ENCODE measurements at regions not wholly inside any gene's neighbourhood (a gene's known extent, or its start where the extent isn't known, plus 50 kb on each side); places are given as distances from the start of the nearest gene placed in this dataset.

GRCh38 chr10:80988755-80989154, 451.1 kb downstream of the SH2D4B start:
- Histone ChIP-seq H3K4me1 (ENCODE audit: control insufficient read depth, insufficient read depth, low read length) (no peaks in the 10 kb centered on the region), H3K9ac (ENCODE audit: low read length) (no peak overlapping the region), H3K9me3 (ENCODE audit: control insufficient read depth, low read length) (no peaks in the 10 kb centered on the region), H3K36me3 (ENCODE audit: control insufficient read depth, insufficient read depth, low read length, severe bottlenecking) (no peaks in the 10 kb centered on the region), H3K27me3 (replicated peaks; ENCODE audit: control insufficient read depth, insufficient read depth, low read length) (no peaks in the 10 kb centered on the region), H3K4me3 (ENCODE audit: low read length) (no peak overlapping the region)
- no peak for DNase-seq (ENCODE audit: low read depth)

DNA sequence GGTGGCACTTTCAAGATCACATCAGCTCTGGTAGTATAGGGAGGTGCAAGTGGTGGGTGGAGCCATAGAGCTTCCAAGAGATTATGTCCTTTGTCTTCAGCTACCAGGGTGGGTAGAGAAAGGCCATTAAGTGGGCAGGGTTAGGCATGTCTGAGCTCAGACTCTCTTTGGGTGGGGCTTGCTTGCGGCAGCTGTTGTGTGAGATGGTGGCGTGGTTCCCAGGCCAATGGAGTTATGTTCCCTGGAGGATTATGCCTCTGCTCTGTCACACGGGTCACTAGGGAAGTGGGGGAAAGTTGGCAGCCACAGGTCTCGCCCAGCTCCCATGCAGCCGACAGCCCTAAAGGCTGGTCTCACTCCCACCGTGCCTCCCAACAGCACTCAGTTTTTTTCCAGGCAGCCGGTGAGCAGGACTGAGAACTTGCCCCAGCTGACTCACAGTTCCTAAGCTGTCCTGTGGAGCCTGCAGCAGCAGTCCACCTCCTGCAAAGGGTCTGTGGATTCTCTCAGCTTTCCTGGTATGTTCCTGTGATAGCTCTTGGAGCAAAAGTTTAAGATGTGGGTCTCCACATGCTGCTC, 459.0 kb downstream of the SH2D4B start:
- Histone ChIP-seq H3K27me3 (replicated peaks; ENCODE audit: control insufficient read depth, insufficient read depth, low read length) (no peaks in the 10 kb centered on the region), H3K4me1 (ENCODE audit: control insufficient read depth, insufficient read depth, low read length) (no peaks in the 10 kb centered on the region), H3K9ac (ENCODE audit: low read length) (no peak overlapping the region), H3K36me3 (ENCODE audit: control insufficient read depth, insufficient read depth, low read length, severe bottlenecking) (no peaks in the 10 kb centered on the region), H3K9me3 (ENCODE audit: control insufficient read depth, low read length) (peaks cover 13% of the 10 kb centered on the region), H3K4me3 (ENCODE audit: low read length) (no peak overlapping the region)
- no peak for DNase-seq (ENCODE audit: low read depth)

- DNase-seq (ENCODE audit: low read depth): no peak
- no peaks in the 10 kb centered on the region for H3K4me1 ChIP-seq (ENCODE audit: control insufficient read depth, insufficient read depth, low read length)
- H3K9me3 ChIP-seq (ENCODE audit: control insufficient read depth, low read length): peaks cover 3% of the 10 kb centered on the region
- no peak overlapping the region for H3K9ac ChIP-seq (ENCODE audit: low read length)
- H3K27me3 ChIP-seq (replicated peaks; ENCODE audit: control insufficient read depth, insufficient read depth, low read length): no peaks in the 10 kb centered on the region
- no peak overlapping the region for H3K4me3 ChIP-seq (ENCODE audit: low read length)
- H3K36me3 ChIP-seq (ENCODE audit: control insufficient read depth, insufficient read depth, low read length, severe bottlenecking): no peaks in the 10 kb centered on the region
Measured at GRCh38 chr10:81000781-81001180, 463.1 kb downstream of the SH2D4B start.

GRCh38 chr10:81002382-81002781, 464.7 kb downstream of the SH2D4B start:
- DNase-seq (ENCODE audit: low read depth): no peak
- Histone ChIP-seq H3K9ac (ENCODE audit: low read length) (no peak overlapping the region), H3K9me3 (ENCODE audit: control insufficient read depth, low read length) (no peaks in the 10 kb centered on the region), H3K27me3 (replicated peaks; ENCODE audit: control insufficient read depth, insufficient read depth, low read length) (no peaks in the 10 kb centered on the region), H3K36me3 (ENCODE audit: control insufficient read depth, insufficient read depth, low read length, severe bottlenecking) (no peaks in the 10 kb centered on the region), H3K4me3 (ENCODE audit: low read length) (no peak overlapping the region), H3K4me1 (ENCODE audit: control insufficient read depth, insufficient read depth, low read length) (no peaks in the 10 kb centered on the region)

DNA sequence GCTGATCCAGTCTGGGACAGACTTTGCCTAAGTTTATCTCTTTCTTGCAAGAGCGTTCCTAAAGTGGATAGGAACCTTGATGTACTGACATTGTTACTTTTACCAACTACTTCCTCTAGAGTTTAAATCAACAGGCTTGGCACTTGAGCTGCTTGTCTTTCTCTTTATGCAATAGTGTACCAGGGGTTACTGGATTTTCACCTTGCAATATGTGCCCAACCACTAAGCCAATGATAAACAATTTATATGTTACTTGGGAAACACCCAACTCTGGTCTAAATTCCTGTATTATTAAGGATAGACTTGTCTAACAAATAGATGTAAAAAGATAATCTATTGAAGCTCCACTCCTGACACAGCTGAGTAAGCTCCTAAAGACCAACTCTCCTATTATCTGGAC, 470.2 kb downstream of the SH2D4B start:
- H3K4me1 ChIP-seq (ENCODE audit: control insufficient read depth, insufficient read depth, low read length): no peaks in the 10 kb centered on the region
- no peak for DNase-seq (ENCODE audit: low read depth)
- H3K9me3 ChIP-seq (ENCODE audit: control insufficient read depth, low read length): no peaks in the 10 kb centered on the region
- H3K4me3 ChIP-seq (ENCODE audit: low read length): no peak overlapping the region
- no peak overlapping the region for H3K9ac ChIP-seq (ENCODE audit: low read length)
- H3K36me3 ChIP-seq (ENCODE audit: control insufficient read depth, insufficient read depth, low read length, severe bottlenecking): no peaks in the 10 kb centered on the region
- H3K27me3 ChIP-seq (replicated peaks; ENCODE audit: control insufficient read depth, insufficient read depth, low read length): peaks cover 3% of the 10 kb centered on the region

DNA sequence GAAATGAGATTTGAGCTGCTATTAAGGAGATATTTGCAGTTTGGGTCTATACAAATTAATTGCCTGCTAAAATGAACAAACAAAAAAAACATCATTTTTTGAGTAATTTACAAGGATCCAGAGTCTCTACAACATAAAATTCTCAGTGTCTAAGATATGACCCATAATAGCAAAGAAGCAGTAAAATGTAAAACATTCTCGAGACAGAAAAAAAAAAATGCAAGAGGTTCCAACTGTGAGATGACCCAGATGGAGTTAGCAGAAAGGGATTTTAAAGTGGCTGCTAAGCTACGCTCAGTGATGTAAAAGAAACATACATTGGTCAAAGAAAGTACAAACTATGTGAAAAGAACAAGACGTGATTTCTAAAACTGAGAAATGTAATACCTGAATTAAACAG, 471.0 kb downstream of the SH2D4B start:
- Histone ChIP-seq H3K9me3 (ENCODE audit: control insufficient read depth, low read length) (no peaks in the 10 kb centered on the region), H3K4me1 (ENCODE audit: control insufficient read depth, insufficient read depth, low read length) (no peaks in the 10 kb centered on the region)
- DNase-seq (ENCODE audit: low read depth): no peak

DNA sequence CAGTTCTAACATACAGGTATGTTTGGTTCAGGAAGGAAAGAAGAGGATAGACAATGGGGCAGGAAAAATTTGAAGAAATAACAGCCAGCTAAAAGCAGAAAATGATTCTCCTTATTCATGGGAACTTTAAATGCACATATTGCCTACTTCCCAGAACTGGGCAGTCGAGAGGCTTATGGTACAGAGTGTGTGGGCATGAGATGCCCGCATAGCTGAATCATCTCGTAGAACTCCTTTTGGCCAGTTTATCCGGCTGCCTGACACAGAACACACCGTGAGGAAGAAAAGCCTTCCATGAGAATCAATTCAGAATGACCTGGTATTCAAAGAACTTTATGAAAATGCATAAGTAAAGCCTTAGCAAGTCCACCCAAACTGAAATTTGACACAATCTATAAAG, 471.6 kb downstream of the SH2D4B start:
- no peak for DNase-seq (ENCODE audit: low read depth)
- Histone ChIP-seq H3K9me3 (ENCODE audit: control insufficient read depth, low read length) (no peaks in the 10 kb centered on the region), H3K4me3 (ENCODE audit: low read length) (no peak overlapping the region)

More for the DNA sequence above, 471.0 kb downstream of the SH2D4B start:
- H3K4me3 ChIP-seq (ENCODE audit: low read length): no peak overlapping the region
- no peak overlapping the region for H3K9ac ChIP-seq (ENCODE audit: low read length)
- no peaks in the 10 kb centered on the region for H3K36me3 ChIP-seq (ENCODE audit: control insufficient read depth, insufficient read depth, low read length, severe bottlenecking)
- H3K27me3 ChIP-seq (replicated peaks; ENCODE audit: control insufficient read depth, insufficient read depth, low read length): peaks cover 9% of the 10 kb centered on the region

DNA sequence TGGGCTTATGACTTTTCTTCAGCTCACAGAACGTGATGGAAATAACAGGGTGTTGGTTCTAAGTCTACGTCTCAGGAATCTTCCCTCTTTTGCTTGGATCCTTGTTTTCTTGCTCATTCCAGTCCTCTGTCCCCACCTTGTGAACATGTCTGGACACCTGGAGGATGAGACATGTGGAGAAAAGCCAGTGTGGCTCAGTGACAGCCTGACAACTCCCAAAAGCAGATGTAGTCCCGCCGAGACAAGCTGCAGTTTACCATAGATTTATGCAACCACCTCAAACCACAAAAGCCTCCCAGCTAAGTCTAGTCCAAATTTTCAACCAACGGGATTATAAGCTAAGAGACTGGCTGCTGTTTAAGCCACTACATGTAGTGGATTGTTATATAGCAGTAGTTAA, 476.1 kb downstream of the SH2D4B start:
- H3K27me3 ChIP-seq (replicated peaks; ENCODE audit: control insufficient read depth, insufficient read depth, low read length): peaks cover 8% of the 10 kb centered on the region
- DNase-seq (ENCODE audit: low read depth): no peak
- H3K9me3 ChIP-seq (ENCODE audit: control insufficient read depth, low read length): no peaks in the 10 kb centered on the region
- no peak overlapping the region for H3K9ac ChIP-seq (ENCODE audit: low read length)
- peaks cover 2% of the 10 kb centered on the region for H3K4me1 ChIP-seq (ENCODE audit: control insufficient read depth, insufficient read depth, low read length)
- H3K36me3 ChIP-seq (ENCODE audit: control insufficient read depth, insufficient read depth, low read length, severe bottlenecking): no peaks in the 10 kb centered on the region
- H3K4me3 ChIP-seq (ENCODE audit: low read length): no peak overlapping the region

More for the DNA sequence above, 471.6 kb downstream of the SH2D4B start:
- Histone ChIP-seq H3K9ac (ENCODE audit: low read length) (no peak overlapping the region), H3K4me1 (ENCODE audit: control insufficient read depth, insufficient read depth, low read length) (no peaks in the 10 kb centered on the region), H3K36me3 (ENCODE audit: control insufficient read depth, insufficient read depth, low read length, severe bottlenecking) (no peaks in the 10 kb centered on the region), H3K27me3 (replicated peaks; ENCODE audit: control insufficient read depth, insufficient read depth, low read length) (peaks cover 12% of the 10 kb centered on the region)

DNA sequence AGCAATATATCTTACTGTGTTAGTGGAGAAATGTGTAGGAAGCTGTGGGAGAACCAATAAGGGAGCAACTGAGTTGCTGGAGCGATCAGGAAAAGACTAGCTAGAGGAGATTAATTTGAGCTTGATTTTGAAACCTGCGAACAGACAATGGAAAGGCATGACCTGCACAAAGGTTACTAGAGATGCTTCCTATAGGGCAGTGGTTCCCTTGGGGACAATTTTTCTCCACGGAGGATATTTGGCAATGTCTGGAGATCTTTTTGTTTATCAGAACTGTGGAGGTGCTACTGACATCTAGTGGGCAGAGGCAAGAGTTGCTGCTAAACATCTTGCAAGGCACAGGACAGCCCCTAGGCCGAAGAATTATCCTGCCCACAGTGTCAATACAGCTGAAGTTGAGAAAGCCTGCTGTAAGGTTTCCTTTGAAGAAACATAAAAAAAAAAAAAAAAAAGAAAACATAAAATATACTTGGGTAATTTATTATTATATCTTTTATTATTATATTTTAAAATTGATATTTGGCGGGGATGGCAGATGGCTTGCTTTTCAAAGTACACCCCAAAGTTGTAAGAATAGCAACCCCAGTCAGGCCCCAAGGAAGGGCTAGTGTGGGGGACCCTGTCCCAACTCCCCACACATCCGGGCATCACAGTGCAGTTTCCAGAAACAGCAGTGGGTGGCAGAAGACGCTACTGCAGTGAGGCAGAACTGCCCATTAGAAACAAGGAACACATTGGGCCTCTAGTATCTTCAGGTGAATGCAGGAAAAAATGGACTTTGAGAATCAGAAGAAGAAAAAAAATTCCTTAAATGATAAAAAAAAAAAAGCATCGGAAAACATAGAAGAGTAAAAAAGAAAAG, 481.6 kb downstream of the SH2D4B start:
- Histone ChIP-seq H3K4me1 (ENCODE audit: control insufficient read depth, insufficient read depth, low read length) (peaks cover 4% of the 10 kb centered on the region), H3K9ac (ENCODE audit: low read length) (no peak overlapping the region), H3K9me3 (ENCODE audit: control insufficient read depth, low read length) (no peaks in the 10 kb centered on the region), H3K36me3 (ENCODE audit: control insufficient read depth, insufficient read depth, low read length, severe bottlenecking) (no peaks in the 10 kb centered on the region), H3K27me3 (replicated peaks; ENCODE audit: control insufficient read depth, insufficient read depth, low read length) (no peaks in the 10 kb centered on the region), H3K4me3 (ENCODE audit: low read length) (peak overlapping the region; percentile 28)
- peak; percentile 61 for DNase-seq (ENCODE audit: low read depth)

GRCh38 chr10:81021428-81022129, 483.9 kb downstream of the SH2D4B start:
- H3K36me3 ChIP-seq (ENCODE audit: control insufficient read depth, insufficient read depth, low read length, severe bottlenecking): no peaks in the 10 kb centered on the region

DNA sequence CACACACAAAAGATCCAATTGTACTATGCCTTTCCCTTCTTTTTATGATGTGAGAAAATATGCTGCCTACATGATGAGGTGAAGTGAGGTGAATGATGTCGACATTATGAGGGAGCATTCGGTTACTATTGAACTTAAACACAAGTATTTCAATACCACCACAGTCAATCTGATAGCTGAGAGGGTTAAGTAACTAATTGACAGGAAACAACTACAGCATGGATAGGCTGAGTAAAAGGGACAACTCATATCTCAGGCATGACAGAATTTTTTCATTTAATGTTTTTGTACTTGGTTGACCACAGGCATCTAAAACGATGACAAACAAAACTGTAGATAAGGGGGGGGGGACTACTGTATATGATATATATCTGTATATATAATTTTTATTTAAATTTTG, 488.9 kb downstream of the SH2D4B start:
- DNase-seq (ENCODE audit: low read depth): no peak
- Histone ChIP-seq H3K9ac (ENCODE audit: low read length) (no peak overlapping the region), H3K36me3 (ENCODE audit: control insufficient read depth, insufficient read depth, low read length, severe bottlenecking) (no peaks in the 10 kb centered on the region), H3K9me3 (ENCODE audit: control insufficient read depth, low read length) (no peaks in the 10 kb centered on the region), H3K27me3 (replicated peaks; ENCODE audit: control insufficient read depth, insufficient read depth, low read length) (no peaks in the 10 kb centered on the region), H3K4me1 (ENCODE audit: control insufficient read depth, insufficient read depth, low read length) (peaks cover 9% of the 10 kb centered on the region), H3K4me3 (ENCODE audit: low read length) (no peak overlapping the region)

More at GRCh38 chr10:81021428-81022129, 483.9 kb downstream of the SH2D4B start:
- Histone ChIP-seq H3K27me3 (replicated peaks; ENCODE audit: control insufficient read depth, insufficient read depth, low read length) (no peaks in the 10 kb centered on the region), H3K9ac (ENCODE audit: low read length) (no peak overlapping the region), H3K9me3 (ENCODE audit: control insufficient read depth, low read length) (no peaks in the 10 kb centered on the region), H3K4me3 (ENCODE audit: low read length) (no peak overlapping the region), H3K4me1 (ENCODE audit: control insufficient read depth, insufficient read depth, low read length) (peaks cover 4% of the 10 kb centered on the region)
- DNase-seq (ENCODE audit: low read depth): no peak

Measured in adipocyte (in vitro differentiated cells).